ENCODE measurements at regions not wholly inside any gene's neighbourhood (a gene's known extent, or its start where the extent isn't known, plus 50 kb on each side); places are given as distances from the start of the nearest gene placed in this dataset.

DNA sequence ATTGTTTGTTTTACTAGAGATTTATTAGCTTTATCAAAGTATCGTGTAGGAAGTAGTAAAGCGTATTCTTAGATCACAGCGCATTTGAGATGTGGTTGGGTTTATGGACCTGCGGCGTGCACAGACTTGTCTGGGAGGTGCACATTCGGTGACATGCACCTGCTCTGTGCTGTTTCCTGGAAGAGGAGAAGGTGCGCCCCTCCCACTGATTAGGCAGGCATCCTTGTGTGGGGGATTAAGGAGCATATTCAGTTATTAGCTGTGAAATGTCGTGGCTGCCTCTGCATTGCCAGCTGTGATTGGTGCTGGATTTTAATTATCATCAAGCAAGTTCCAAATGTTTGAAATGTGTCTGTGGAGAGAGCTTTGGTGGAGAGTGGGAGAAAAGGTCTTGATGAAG, 903.8 kb upstream of the RBFOX1 start:
- Histone ChIP-seq H4K20me1 (ENCODE audit: control insufficient read depth, extremely low read depth, insufficient read depth, low read length) (no peaks in the 10 kb centered on the region), H3K36me3 (ENCODE audit: control insufficient read depth in 2 of 2, extremely low read depth in 1 of 2, insufficient read depth in 2 of 2, low read length in 2 of 2) (no peaks in the 10 kb centered on the region), H3K9me1 (ENCODE audit: control insufficient read depth, extremely low read depth, insufficient read depth, low read length) (no peaks in the 10 kb centered on the region), H2AFZ (ENCODE audit: control insufficient read depth, low read length) (no peak overlapping the region), H3K9ac (ENCODE audit: control insufficient read depth, extremely low read depth, insufficient read depth, low read length) (no peak overlapping the region), H3K4me2 (ENCODE audit: control insufficient read depth, extremely low read depth, insufficient read depth, low read depth, low read length) (no peak overlapping the region), H3K27me3 (ENCODE audit: control insufficient read depth, extremely low read depth, insufficient read depth, low read length) (no peaks in the 10 kb centered on the region), H3K79me2 (ENCODE audit: control insufficient read depth, insufficient read depth, low read length) (no peaks in the 10 kb centered on the region), H3K4me3 (ENCODE audit: control insufficient read depth in 2 of 3, extremely low read depth in 1 of 3, insufficient read depth in 2 of 3, low read depth in 1 of 3, low read length in 3 of 3) (no peak overlapping the region), H3K4me1 (ENCODE audit: control insufficient read depth, extremely low read depth, insufficient read depth, low read length) (no peaks in the 10 kb centered on the region), H3K27ac (ENCODE audit: control insufficient read depth, insufficient read depth, low read length) (no peak overlapping the region), H3K9me3 (ENCODE audit: control insufficient read depth, low read depth, low read length) (peaks cover 2% of the 10 kb centered on the region)
- DNase-seq (ENCODE audit: low read depth, low spot score) (no peak), FAIRE-seq (no peak)
- TF ChIP-seq, protein P1, sequence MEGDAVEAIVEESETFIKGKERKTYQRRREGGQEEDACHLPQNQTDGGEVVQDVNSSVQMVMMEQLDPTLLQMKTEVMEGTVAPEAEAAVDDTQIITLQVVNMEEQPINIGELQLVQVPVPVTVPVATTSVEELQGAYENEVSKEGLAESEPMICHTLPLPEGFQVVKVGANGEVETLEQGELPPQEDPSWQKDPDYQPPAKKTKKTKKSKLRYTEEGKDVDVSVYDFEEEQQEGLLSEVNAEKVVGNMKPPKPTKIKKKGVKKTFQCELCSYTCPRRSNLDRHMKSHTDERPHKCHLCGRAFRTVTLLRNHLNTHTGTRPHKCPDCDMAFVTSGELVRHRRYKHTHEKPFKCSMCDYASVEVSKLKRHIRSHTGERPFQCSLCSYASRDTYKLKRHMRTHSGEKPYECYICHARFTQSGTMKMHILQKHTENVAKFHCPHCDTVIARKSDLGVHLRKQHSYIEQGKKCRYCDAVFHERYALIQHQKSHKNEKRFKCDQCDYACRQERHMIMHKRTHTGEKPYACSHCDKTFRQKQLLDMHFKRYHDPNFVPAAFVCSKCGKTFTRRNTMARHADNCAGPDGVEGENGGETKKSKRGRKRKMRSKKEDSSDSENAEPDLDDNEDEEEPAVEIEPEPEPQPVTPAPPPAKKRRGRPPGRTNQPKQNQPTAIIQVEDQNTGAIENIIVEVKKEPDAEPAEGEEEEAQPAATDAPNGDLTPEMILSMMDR (optimal IDR thresholded peaks at IDR 0.05 in 1 of 3, IDR thresholded peaks at IDR 0.05 in 1 of 3, conservative IDR thresholded peaks at IDR 0.05 in 1 of 3; ENCODE audit: extremely low read depth in 1 of 3, insufficient read depth in 2 of 3, low read length in 3 of 3) = no peak
- TF ChIP-seq EZH2 (IDR thresholded peaks at IDR 0.05; ENCODE audit: low read length) = no peak
- dilution Hi-C loops (cut with MboI; ENCODE audit: extremely low pct_ligation_motif_present, low sequenced_read_pairs) = no loop called here

DNA sequence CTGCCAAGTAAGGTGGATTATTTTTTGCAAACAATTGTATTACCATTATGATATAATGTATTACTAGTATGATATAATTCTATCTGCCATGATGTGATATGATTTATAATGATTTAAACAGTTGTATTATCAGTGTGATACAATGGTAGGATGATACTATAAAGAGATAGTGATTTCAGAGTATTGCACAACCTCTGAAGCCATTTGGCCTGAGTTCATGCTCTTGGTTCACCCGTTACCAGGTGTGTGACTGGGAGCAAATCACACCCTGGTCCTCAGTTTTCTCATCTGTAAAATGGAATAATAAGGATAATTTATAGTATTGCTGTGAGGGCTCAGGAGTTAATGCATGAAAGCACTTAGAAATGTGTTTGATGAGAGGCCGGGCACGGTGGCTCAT, 905.0 kb upstream of the RBFOX1 start:
- DNase-seq (ENCODE audit: low read depth, low spot score) (no peak), FAIRE-seq (no peak)
- dilution Hi-C loops (cut with MboI; ENCODE audit: extremely low pct_ligation_motif_present, low sequenced_read_pairs) = no loop called here

More for the DNA sequence above, 905.0 kb upstream of the RBFOX1 start:
- Histone ChIP-seq H3K9ac (ENCODE audit: control insufficient read depth, extremely low read depth, insufficient read depth, low read length) (no peak overlapping the region), H3K27me3 (ENCODE audit: control insufficient read depth, extremely low read depth, insufficient read depth, low read length) (no peaks in the 10 kb centered on the region), H3K4me3 (ENCODE audit: control insufficient read depth in 2 of 3, extremely low read depth in 1 of 3, insufficient read depth in 2 of 3, low read depth in 1 of 3, low read length in 3 of 3) (no peak overlapping the region), H4K20me1 (ENCODE audit: control insufficient read depth, extremely low read depth, insufficient read depth, low read length) (no peaks in the 10 kb centered on the region), H3K79me2 (ENCODE audit: control insufficient read depth, insufficient read depth, low read length) (no peaks in the 10 kb centered on the region), H3K9me3 (ENCODE audit: control insufficient read depth, low read depth, low read length) (peaks cover 5% of the 10 kb centered on the region), H2AFZ (ENCODE audit: control insufficient read depth, low read length) (no peak overlapping the region), H3K27ac (ENCODE audit: control insufficient read depth, insufficient read depth, low read length) (no peak overlapping the region), H3K4me2 (ENCODE audit: control insufficient read depth, extremely low read depth, insufficient read depth, low read depth, low read length) (no peak overlapping the region), H3K9me1 (ENCODE audit: control insufficient read depth, extremely low read depth, insufficient read depth, low read length) (no peaks in the 10 kb centered on the region), H3K4me1 (ENCODE audit: control insufficient read depth, extremely low read depth, insufficient read depth, low read length) (no peaks in the 10 kb centered on the region), H3K36me3 (ENCODE audit: control insufficient read depth in 2 of 2, extremely low read depth in 1 of 2, insufficient read depth in 2 of 2, low read length in 2 of 2) (no peaks in the 10 kb centered on the region)
- no peak for TF ChIP-seq EZH2 (IDR thresholded peaks at IDR 0.05; ENCODE audit: low read length)
- TF ChIP-seq, protein P1 (optimal IDR thresholded peaks at IDR 0.05 in 1 of 3, IDR thresholded peaks at IDR 0.05 in 1 of 3, conservative IDR thresholded peaks at IDR 0.05 in 1 of 3; ENCODE audit: extremely low read depth in 1 of 3, insufficient read depth in 2 of 3, low read length in 3 of 3) = no peak

Data from keratinocyte (primary cell).